Activated CD8-positive, alpha-beta memory T cell treated with anti-CD3 and anti-CD28 coated beads, Interleukin-2, amount 50 U/mL, for 1 hour (primary cell): ENCODE measurements at regions not wholly inside any gene's neighbourhood (a gene's known extent, or its start where the extent isn't known, plus 50 kb on each side); places are given as distances from the start of the nearest gene placed in this dataset.

Experiments used
- DNase-seq: peaks from one replicate; pipeline ENCODE4 v3.0.0-alpha.2; 2020; ENCODE audit errors: extremely low read depth

- DNase-seq = no peak
Measured at GRCh38 chr9:74443036-74443750, 53.9 kb upstream of the RORB start.

GRCh38 chr9:74444369-74444768, 52.8 kb upstream of the RORB start:
- no peak for DNase-seq
